Ovary (tissue), 7 donors: ENCODE measurements at regions not wholly inside any gene's neighbourhood (a gene's known extent, or its start where the extent isn't known, plus 50 kb on each side); places are given as distances from the start of the nearest gene placed in this dataset.
"Not testable (repeated sequence)": the region's sequence is repeated elsewhere in the genome, so short reads cannot be mapped to it uniquely, and the experiment has no call there.

Experiments used
- DNase-seq, 5 donors: peaks; one replicate each; pipeline ENCODE4 v3.0.0-alpha.2; 2019 to 2020
- H3K27ac ChIP-seq, 2 donors: fragments of 200-600 bp; one replicate each; pipeline versions ENCODE4 v1.5.1 to v1.8.0; 2019 to 2022
- H3K27me3 ChIP-seq: fragments of 200-600 bp; one replicate; pipeline ENCODE4 v1.8.0; 2022
- H3K36me3 ChIP-seq: fragments of 200-600 bp; sonication (generic); one replicate; pipeline ENCODE4 v1.5.1; 2019
- H3K4me1 ChIP-seq: one replicate; pipeline ENCODE4 v1.8.1; 2013; ENCODE audit warnings: mild to moderate bottlenecking, moderate library complexity; ENCODE audit not compliant: insufficient read depth
- H3K4me3 ChIP-seq: fragments of 200-600 bp; sonication (generic); one replicate; pipeline ENCODE4 v1.5.1; 2017
- H3K9me3 ChIP-seq, 2 donors: fragments of 200-600 bp in 1 of 2; sonication (generic) in 1 of 2; one replicate each; pipeline versions ENCODE4 v1.5.1 to v1.8.1; 2013 to 2019; ENCODE audit warnings: mild to moderate bottlenecking in 1 of 2, moderate library complexity in 1 of 2
- CTCF ChIP-seq, 3 donors: fragments of 450-650 bp in 2 of 3; fragments of 200-600 bp in 1 of 3; IDR thresholded peaks; one replicate each; pipeline versions ENCODE4 v1.5.1 to v1.8.0; 2016 to 2022; ENCODE audit warnings: antibody characterized with exemption in 3 of 3, mild to moderate bottlenecking in 1 of 3
- EP300 ChIP-seq: sonication (generic); formaldehyde crosslinking; IDR thresholded peaks from one replicate; pipeline ENCODE4 v1.6.1; 2017; ENCODE audit warnings: antibody characterized with exemption
- POLR2A ChIP-seq: fragments of 450-650 bp; IDR thresholded peaks from one replicate; pipeline ENCODE4 v1.6.1; 2017; ENCODE audit warnings: antibody characterized with exemption, mild to moderate bottlenecking, moderate library complexity
- WGBS, 3 donors: extraction: QIAGEN DNeasy Blood & Tissue Kit in 1 of 3; methylation state at CpG; one replicate each; pipeline versions ENCODE4 v1.1.5 to v1.1.7; 2013 to 2017; 5-methylcytosine and 5-hydroxymethylcytosine counted together
- intact Hi-C, 4 donors: fragments of 100-400 bp; cut with DNase I; formaldehyde crosslinking; loops; one replicate each; pipeline versions ENCODE4 v1.11.0 to v1.15.1; 2022 to 2023
- donor health status: DM: no; HTN: no; CAD: no; lungs with moderate emphysema.
- donor health status: DM: no; HTN: no; CAD: no.
- donor health status: Bipolar disorder and iron deficiency.
- donor health status: DM: no; HTN: no; CAD: no.
- donor health status: DM: yes; HTN: yes; CAD: no.

GRCh38 chr3:22010997-22011396 is 260.0 kb upstream of the ZNF385D start:
- H3K9me3 ChIP-seq = no peaks in the 10 kb centered on the region
- DNase-seq = no peak
- TF ChIP-seq CTCF (IDR thresholded peaks at IDR 0.05) (no peak), POLR2A (no peak), EP300 (no peak)
- H3K4me3 ChIP-seq = no peak overlapping the region
- 79 to 83% (median 82%) methylated on average over 2 of the region's 2 CpGs for WGBS, 3 donors
- H3K36me3 ChIP-seq = no peaks in the 10 kb centered on the region
- no peak overlapping the region for H3K27ac ChIP-seq
- no peaks in the 10 kb centered on the region for H3K4me1 ChIP-seq
- intact Hi-C loops = no loop called here
- H3K27me3 ChIP-seq = no peaks in the 10 kb centered on the region

- Histone ChIP-seq H3K4me3 (no peak overlapping the region), H3K9me3 (no peaks in the 10 kb centered on the region), H3K4me1 (no peaks in the 10 kb centered on the region), H3K27me3 (no peaks in the 10 kb centered on the region), H3K27ac (no peak overlapping the region), H3K36me3 (no peaks in the 10 kb centered on the region)
- intact Hi-C loops = no loop called here
- DNase-seq = no peak
- TF ChIP-seq EP300 = no peak
Observed at GRCh38 chr3:22012471-22012870, 261.5 kb upstream of the ZNF385D start.

GRCh38 chr3:22013641-22014040 is 262.6 kb upstream of the ZNF385D start:
- TF ChIP-seq POLR2A = no peak
- no peak for TF ChIP-seq CTCF (IDR thresholded peaks at IDR 0.05)
- TF ChIP-seq EP300 = no peak
- H3K4me1 ChIP-seq = no peaks in the 10 kb centered on the region
- no peak overlapping the region for H3K4me3 ChIP-seq
- WGBS, 3 donors = 68 to 86% (median 78%) methylated on average over 1 of the region's 1 CpG
- intact Hi-C loops = no loop called here
- H3K27me3 ChIP-seq = no peaks in the 10 kb centered on the region
- no peaks in the 10 kb centered on the region for H3K36me3 ChIP-seq
- no peak overlapping the region for H3K27ac ChIP-seq
- H3K9me3 ChIP-seq = no peaks in the 10 kb centered on the region
- no peak for DNase-seq

GRCh38 chr3:22016197-22016596 is 265.2 kb upstream of the ZNF385D start:
- Histone ChIP-seq H3K9me3 (no peaks in the 10 kb centered on the region), H3K27me3 (no peaks in the 10 kb centered on the region), H3K27ac (no peak overlapping the region), H3K4me3 (no peak overlapping the region), H3K36me3 (no peaks in the 10 kb centered on the region), H3K4me1 (no peaks in the 10 kb centered on the region)
- TF ChIP-seq EP300 = no peak
- no peak for TF ChIP-seq CTCF (IDR thresholded peaks at IDR 0.05)
- no peak for TF ChIP-seq POLR2A
- DNase-seq = no peak
- intact Hi-C loops = no loop called here
- 70 to 79% (median 74%) methylated on average over 4 of the region's 4 CpGs for WGBS, 3 donors

- H3K4me1 ChIP-seq, H3K27ac ChIP-seq: not testable (repeated sequence)
- 91 to 95% (median 92%) methylated on average over 5 of the region's 5 CpGs for WGBS, 3 donors
Observed at GRCh38 chr3:22024638-22025037, 273.6 kb upstream of the ZNF385D start.

GRCh38 chr3:22029480-22029879 is 278.5 kb upstream of the ZNF385D start:
- H3K27me3 ChIP-seq = no peaks in the 10 kb centered on the region
- intact Hi-C loops = no loop called here
- no peak overlapping the region for H3K4me3 ChIP-seq
- H3K4me1 ChIP-seq = no peaks in the 10 kb centered on the region
- no peak overlapping the region for H3K27ac ChIP-seq
- H3K36me3 ChIP-seq = no peaks in the 10 kb centered on the region
- TF ChIP-seq EP300 (no peak), POLR2A (no peak), CTCF (IDR thresholded peaks at IDR 0.05) (no peak)
- no peaks in the 10 kb centered on the region for H3K9me3 ChIP-seq
- WGBS, 3 donors = 89 to 94% (median 89%) methylated on average over 4 of the region's 4 CpGs
- DNase-seq = no peak

More at GRCh38 chr3:22024638-22025037, 273.6 kb upstream of the ZNF385D start:
- H3K36me3 ChIP-seq, intact Hi-C loops, H3K9me3 ChIP-seq, DNase-seq, H3K4me3 ChIP-seq, H3K27me3 ChIP-seq: not testable (repeated sequence)
